Upper lobe of right lung (tissue), 1 donor: ENCODE measurements at regions not wholly inside any gene's neighbourhood (a gene's known extent, or its start where the extent isn't known, plus 50 kb on each side); places are given as distances from the start of the nearest gene placed in this dataset.

Experiments
- ATAC-seq: fragments of 200-7000 bp; cut with Tn5 transposase; one replicate; pipeline ENCODE4 v1.9.1; 2020; ENCODE audit warnings: mild to moderate bottlenecking, moderate library complexity
- DNase-seq: peaks from one replicate; pipeline ENCODE4 v3.0.0-alpha.2; 2020
- H3K27ac ChIP-seq: fragments of 200-600 bp; one replicate; pipeline ENCODE4 v1.8.0; 2022
- H3K27me3 ChIP-seq: fragments of 200-600 bp; one replicate; pipeline ENCODE4 v1.8.0; 2022; ENCODE audit warnings: mild to moderate bottlenecking
- H3K36me3 ChIP-seq: fragments of 200-600 bp; one replicate; pipeline ENCODE4 v1.8.0; 2022
- H3K4me1 ChIP-seq: fragments of 200-600 bp; one replicate; pipeline ENCODE4 v1.8.0; 2022
- H3K4me3 ChIP-seq: fragments of 200-600 bp; one replicate; pipeline ENCODE4 v1.8.0; 2022; ENCODE audit warnings: mild to moderate bottlenecking
- H3K9me3 ChIP-seq: fragments of 200-600 bp; one replicate; pipeline ENCODE4 v1.8.0; 2022
- CTCF ChIP-seq: fragments of 200-600 bp; IDR thresholded peaks from one replicate; pipeline ENCODE4 v1.8.0; 2022; ENCODE audit warnings: antibody characterized with exemption
- intact Hi-C: fragments of 100-400 bp; cut with DNase I; formaldehyde crosslinking; loops from one replicate; pipeline ENCODE4 v1.11.0; 2022
- donor health status: DM: no; HTN: yes; CAD: no; lungs with severe emphysema.

GRCh38 chr7:22895828-22896165 is 73.1 kb upstream of the TOMM7 start:
- Histone ChIP-seq H3K4me3 (no peak overlapping the region), H3K27me3 (no peaks in the 10 kb centered on the region), H3K27ac (no peak overlapping the region), H3K4me1 (no peaks in the 10 kb centered on the region), H3K36me3 (no peaks in the 10 kb centered on the region), H3K9me3 (no peaks in the 10 kb centered on the region)
- ATAC-seq, result no peak
- intact Hi-C loops, result no loop called here
- no peak for DNase-seq
- TF ChIP-seq CTCF, result no peak

DNA sequence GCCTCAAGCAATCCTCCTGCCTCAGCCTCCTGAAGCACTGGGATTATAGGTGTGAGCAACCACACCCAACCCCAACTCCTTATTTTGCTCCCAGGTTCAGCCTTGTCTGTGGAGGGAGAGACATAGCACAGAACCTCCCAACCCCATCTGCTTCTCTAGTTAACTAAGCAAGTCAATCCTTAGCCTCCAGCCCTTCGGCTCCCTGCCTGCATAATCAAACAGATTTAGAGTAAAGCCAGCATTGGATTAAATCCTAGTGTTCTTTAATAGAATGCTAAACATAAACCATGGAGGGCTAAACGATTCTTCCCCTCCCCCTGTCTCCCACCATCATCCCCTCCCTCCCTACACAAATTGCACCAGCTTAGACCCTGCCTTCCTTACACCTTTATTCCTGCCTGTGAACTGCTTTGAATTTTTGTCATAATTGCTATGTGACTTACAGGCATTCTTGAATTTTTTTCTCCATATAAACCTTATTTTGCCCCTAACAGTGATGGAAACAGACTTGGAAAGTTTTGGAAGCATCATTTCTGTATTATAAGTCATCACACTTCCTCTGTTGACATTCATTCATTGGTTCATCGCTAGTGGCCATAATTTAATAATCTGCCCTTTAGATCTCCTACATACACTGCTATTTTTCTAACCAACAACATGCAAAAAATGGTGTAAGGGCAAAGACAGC is 72.6 kb upstream of the TOMM7 start:
- no peak for DNase-seq
- Histone ChIP-seq H3K36me3 (no peaks in the 10 kb centered on the region), H3K27ac (no peak overlapping the region), H3K9me3 (no peaks in the 10 kb centered on the region), H3K4me3 (no peak overlapping the region), H3K4me1 (no peaks in the 10 kb centered on the region), H3K27me3 (no peaks in the 10 kb centered on the region)
- ATAC-seq, result no peak
- intact Hi-C loops, result no loop called here
- no peak for TF ChIP-seq CTCF

GRCh38 chr7:22894546-22894945 is 71.9 kb upstream of the TOMM7 start:
- Histone ChIP-seq H3K27ac (no peak overlapping the region), H3K4me3 (no peak overlapping the region), H3K27me3 (no peaks in the 10 kb centered on the region), H3K36me3 (no peaks in the 10 kb centered on the region), H3K4me1 (no peaks in the 10 kb centered on the region), H3K9me3 (no peaks in the 10 kb centered on the region)
- ATAC-seq (no peak), DNase-seq (no peak)
- TF ChIP-seq CTCF, result no peak
- intact Hi-C loops, result no loop called here

DNA sequence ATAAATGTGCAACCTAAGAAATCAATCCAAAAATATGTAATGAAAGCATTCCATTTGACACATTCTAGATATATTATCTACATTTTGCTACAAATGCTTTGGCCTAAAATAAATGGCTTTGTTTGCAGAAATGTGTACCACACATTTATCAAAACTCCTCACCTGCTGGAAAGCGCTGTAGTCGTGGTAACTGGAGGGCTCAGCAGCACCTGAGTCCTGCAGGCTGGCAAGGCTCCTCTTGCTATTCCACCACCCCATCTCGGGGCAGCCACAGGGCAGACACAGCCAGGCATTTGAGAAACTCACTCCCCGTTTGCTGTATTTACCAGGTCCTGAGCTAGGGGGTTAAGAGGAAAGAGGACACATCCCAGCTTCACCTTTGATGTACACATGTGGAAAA is 68.1 kb upstream of the TOMM7 start:
- no peaks in the 10 kb centered on the region for H3K27me3 ChIP-seq
- no peak for ATAC-seq

DNA sequence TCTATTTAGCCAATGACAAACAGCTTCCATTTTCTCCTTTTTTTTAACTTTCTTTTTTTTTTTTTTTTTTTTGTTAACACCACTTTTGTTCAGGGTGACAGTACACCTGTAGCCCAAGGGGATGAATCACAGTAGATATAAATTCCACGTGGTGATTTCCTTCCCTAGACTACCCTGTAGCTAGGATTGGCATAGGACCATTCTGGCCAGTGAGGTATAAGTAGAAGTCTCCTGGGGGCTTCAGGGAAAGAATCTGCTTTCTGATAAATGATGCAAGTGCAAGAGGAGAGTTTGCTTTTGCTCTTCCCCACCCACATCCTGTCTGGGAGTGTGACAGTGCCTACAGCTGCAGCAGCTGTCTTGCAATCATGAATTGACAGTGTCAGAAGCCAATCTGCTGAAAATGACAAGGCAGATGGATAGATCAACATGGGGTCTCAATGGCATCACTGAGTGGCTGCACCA is 63.2 kb upstream of the TOMM7 start:
- ATAC-seq, result peak; percentile 66
- intact Hi-C loops, result no loop called here
- TF ChIP-seq CTCF, result no peak

More for the DNA sequence above, 68.1 kb upstream of the TOMM7 start:
- Histone ChIP-seq H3K27ac (no peak overlapping the region), H3K36me3 (no peaks in the 10 kb centered on the region), H3K4me1 (peaks cover 2% of the 10 kb centered on the region), H3K9me3 (no peaks in the 10 kb centered on the region), H3K4me3 (no peak overlapping the region)
- DNase-seq, result no peak
- intact Hi-C loops, result no loop called here
- TF ChIP-seq CTCF, result no peak

More for the DNA sequence above, 63.2 kb upstream of the TOMM7 start:
- no peaks in the 10 kb centered on the region for H3K9me3 ChIP-seq
- DNase-seq, result no peak
- H3K4me3 ChIP-seq, result no peak overlapping the region
- H3K4me1 ChIP-seq, result peaks cover 2% of the 10 kb centered on the region
- no peak overlapping the region for H3K27ac ChIP-seq
- no peaks in the 10 kb centered on the region for H3K27me3 ChIP-seq
- H3K36me3 ChIP-seq, result no peaks in the 10 kb centered on the region
